NCI-H187 (cell line): ENCODE measurements at regions not wholly inside any gene's neighbourhood (a gene's known extent, or its start where the extent isn't known, plus 50 kb on each side); places are given as distances from the start of the nearest gene placed in this dataset.
"Not testable (repeated sequence)": the region's sequence is repeated elsewhere in the genome, so short reads cannot be mapped to it uniquely, and the experiment has no call there.

Experiments used
- DNase-seq, 2 experiments: peaks; one replicate each; lab custom pipeline; 2025; lab: John Stamatoyannopoulos, UW

DNA sequence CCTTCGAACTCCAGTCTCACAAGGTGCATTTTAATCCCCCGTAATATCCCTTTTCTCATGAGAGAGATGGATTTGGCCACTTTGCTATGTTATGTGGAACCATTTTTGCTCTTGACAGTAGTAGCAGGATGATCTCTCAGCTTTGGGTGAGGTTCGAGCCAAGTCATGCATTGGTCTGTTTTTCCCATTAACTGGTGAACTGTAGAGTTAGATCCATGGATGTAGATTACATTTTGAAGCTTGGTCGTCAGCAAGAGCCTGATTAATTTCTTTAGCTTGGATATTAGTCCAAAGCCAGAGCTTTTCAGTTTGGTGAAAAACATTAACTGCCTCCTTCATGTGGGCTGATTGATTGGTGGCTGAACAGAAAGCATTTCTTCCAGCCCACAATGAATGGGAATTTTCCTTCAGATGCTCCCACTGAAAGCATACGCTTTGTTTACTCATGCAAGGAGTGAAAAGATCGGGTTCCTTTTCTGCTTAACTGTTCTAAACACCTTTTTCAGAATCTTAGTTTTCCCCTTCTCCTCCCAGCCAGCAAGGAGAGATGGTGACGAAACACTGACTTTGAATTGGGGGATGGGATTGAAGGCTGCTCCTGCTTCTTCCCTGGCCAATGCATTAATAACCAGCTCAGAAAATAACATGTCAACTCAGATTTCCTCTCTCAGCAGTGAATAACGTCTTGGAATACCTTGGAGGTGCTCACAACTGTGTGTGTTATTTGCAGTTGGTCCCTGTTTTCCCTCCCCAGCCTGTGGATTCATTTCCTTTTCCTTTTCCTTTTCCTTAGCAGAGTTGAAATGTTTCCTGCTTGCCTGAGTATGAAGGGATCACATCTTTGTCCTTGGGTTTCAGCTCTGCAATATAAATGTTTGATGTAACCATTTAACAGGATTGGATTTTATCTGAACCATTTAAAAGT is 351.8 kb upstream of the FZD8 start:
- no peak for DNase-seq

DNA sequence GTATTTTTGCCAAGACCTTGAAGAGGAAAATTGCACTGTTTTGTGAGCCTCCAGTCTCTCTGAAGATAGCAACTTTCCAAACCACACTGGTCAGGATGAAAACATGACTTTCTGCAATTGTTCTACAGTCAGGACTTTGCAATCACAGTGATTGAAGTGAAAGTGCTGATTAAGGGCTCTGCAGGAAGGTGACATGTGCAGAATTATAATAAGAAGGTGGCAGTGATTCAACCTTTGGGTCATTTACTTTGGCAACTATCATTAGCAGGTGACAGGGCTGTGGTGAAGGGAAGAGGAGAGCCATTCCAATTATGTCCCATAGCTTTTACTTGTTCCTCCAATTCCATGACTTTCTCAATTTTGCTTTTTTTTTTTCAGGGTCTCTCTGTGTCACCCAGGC is 350.0 kb upstream of the FZD8 start:
- DNase-seq, result no peak

DNA sequence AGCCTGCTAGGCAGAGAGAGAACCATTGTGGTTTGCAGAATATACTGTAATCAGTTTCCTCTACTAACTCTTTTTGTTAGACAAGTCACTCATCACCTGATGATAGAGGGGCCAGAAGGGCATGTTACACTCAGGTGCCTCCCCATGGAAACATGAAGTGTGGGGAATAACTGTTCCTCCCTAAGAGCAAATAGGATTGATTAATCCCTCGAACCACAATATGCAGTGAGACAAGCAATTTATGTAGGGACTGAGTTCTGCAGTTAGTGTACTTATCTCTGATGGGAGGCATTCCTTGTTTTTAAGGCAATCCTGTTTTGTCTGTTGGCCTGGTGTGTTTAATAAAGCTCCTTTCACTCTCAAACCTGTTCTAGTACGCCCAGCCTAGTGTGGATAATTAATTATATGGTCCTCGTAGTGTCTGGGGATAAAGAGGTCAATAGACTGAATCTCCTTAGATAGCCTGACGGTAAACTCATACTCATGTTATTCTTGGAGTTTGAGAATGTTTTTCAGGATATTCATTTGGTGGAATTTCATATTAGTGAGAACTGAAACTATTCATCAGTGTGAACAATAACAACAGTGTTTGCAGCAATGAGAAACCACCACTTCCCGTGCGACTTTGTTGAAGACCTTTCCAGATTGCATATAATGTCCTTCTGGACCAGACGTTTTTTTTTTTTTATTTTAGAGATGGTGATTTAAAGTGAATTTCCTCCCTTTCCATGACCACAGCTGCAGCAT is 344.8 kb upstream of the FZD8 start:
- DNase-seq, result no peak

DNA sequence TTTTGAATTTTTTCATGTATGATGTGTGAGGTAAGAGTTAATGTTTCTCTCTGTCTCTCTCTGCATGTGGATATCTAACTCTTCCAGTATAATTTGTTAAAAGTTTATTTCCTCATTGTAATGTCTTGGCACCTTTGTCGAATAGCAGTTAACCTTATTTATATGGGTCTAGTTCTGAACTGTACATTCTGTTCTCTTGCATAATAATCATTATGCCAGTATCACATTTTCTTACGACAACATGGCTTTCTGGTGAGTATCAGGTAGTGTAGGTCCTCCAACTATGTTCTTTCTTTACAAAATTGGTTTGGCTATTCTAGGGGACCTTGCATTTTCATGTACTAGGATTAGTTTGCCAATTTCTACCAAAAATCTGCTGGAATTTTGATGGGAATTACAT is 337.0 kb upstream of the FZD8 start:
- no peak for DNase-seq

DNA sequence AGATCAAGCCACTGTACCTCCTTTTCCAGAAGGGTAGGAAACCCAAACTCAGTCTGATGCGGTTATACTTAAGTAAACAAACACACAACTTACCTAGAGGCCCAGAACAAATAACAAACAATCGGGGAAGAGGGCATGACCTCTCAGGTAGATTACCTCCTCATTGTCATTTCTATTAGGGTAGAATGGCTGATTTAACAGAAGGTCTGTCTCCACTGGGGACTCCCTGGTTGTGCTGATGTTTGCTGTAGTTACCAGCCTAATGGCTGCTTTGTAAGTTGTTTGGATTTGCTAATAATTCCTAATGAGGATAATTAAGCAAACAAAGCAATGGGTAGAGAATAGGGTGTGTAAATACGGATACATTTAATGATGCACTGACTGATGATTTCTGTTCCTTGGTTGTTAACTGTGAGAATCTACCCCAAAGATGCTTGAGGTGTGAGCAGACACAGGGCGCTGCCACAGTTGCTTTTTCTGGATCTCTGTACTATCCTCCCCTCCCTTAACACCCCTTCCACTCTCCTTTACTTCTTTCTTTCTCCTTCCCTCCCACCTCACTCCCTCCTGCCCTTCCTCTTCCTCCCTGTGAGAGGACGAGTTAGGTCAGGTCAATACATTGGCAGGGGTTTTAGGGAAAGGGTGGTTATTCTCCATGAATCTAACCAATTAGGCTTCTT is 332.0 kb upstream of the FZD8 start:
- not testable (repeated sequence) for DNase-seq

DNA sequence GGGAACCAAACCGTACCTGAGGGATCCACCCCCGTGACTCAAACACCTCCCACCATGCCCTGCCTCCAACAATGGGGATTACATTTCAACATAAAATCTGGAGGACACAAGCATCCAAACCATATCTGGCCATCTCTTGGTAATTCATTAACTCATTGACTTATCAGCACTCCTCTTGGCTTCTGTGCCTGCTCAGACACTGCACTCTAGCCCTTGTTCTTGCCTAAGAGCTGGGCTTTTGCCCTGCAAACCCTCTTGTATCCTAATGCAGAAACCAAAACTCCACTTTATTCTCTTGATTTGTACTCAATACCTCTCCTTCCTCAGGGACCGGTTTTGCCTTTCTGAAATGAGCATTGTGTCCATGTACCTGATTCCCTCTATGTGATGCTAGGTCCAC is 330.2 kb upstream of the FZD8 start:
- DNase-seq, result no peak

DNA sequence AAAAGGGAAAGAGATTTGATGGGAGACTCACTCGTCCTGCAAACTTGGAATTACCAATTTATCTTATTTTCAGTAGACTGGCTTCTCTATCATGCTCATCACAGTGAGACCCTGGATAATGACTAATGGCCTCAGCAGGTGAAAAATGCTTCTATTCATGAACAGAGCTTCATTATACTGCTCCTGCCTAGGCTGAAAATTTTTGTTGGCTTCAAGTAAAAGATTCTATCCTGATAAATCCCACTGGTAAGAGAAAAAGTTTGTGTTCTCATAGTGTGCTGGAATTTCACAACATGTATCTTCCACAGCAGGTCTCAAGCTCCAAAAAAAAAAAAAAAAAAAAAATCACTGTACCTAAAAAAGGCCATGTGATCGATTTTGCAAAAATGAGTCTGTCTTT is 329.3 kb upstream of the FZD8 start:
- DNase-seq, result no peak

DNA sequence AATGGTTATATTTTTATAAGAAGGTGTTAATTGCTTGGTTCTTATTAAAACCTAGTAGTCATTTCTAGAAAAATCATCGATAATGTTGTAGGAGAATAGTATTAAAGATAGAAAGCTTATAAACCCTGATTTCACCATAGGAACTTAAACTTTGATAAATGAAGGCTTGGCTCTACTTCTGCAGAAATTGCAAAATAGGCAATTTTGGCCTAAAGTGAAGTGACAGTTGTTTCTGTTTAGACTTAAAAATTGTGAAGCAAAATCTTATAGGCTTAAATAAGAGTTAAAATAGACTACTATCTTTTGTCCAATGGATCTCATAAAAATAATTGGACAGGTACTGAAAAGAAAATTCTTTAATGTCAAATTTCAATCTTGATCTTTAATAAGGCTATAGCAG is 321.6 kb upstream of the FZD8 start:
- no peak for DNase-seq

DNA sequence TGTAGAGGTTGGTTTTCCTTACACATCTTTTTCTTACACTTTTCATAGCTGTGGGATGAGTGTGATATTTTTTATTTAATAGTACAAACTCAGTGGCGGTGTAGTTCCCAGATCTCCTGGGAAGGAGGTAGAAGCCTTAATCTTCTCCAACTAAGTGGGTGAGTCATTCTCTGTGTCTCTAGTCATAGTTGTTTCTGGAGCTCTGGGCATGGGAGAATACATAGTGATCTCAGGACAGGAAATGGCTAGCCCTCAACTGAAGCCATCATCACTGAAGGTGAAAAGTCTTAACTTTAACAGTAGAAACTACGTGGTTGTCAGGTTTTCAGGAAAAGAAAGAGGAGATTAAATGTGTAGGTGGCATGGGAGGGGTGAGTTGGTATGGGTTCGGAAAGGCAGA is 319.4 kb upstream of the FZD8 start:
- no peak for DNase-seq

DNA sequence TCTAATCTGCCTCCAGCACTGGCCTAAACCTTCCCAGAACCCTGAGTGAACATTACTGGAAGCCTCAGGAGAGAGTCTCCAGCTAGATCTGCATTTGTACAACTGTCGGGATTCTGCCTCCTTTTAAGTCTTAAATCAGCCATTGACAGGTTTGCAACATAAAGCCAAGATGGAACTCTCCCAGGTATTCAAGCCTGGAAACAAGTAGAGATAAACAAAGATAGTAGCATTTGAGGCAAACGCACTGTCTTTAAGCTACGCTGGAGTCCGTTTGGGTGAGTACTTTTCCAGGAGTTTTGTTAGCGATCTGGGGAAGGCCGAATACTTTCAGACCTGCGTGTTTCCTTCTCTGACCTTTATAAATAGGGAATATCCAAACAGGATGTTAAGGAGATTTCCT is 317.2 kb upstream of the FZD8 start:
- no peak for DNase-seq

DNA sequence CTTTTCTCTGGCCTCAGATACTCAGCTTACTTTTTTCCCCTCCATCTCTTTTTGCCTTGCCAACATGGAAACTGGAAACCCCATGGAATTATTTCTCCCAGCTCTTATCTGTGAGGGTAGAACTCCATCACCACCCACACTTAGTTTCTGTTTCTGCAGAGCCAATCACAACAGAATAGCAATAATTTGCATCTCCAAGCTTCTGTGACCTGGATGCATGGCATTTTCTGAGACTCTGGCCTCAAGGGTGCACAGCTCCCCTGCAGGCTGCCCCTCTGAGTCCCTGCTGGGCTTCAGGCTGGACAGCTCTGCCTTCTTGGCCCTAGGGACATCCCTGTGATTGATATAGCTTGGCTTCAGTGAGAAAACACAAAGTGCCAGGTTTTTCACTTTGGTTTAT is 316.5 kb upstream of the FZD8 start:
- DNase-seq, result not testable (repeated sequence)

DNA sequence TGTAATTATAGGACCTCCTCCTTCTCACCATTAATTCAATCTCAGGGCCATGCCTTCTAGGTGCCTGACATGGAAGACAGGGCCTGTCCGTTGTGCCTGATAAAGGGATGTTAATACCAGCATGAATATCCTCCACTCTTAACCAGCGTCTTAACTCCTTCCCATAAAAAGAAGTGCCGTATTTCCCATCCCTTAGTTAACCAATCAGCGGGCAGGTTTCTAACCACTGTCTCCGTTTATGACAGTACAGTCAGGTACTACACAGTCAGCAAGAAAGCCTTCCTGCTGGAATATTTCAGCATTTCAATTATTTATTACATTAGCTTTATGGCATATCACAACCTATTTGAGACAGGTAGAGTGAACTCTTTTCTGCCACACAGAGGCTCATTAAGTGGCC is 308.6 kb upstream of the FZD8 start:
- DNase-seq, result no peak

DNA sequence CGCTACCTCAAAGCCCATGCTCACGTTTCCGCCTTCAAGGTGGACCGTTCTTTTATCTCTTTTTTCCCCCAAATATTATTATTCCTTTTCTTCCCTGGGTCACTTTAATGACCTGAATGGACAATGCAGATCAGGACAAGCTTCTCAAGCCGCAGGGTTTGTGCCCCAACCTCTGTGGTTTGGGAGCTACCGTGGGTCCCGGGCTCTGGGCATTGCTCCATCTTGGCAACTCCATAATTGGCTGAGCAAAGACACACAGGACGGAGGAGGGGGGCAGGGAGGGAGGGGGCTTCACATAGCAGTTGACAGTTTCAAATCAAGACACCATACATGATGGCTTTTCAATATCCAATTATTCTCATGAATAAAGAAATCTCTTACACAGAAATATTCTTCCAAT is 308.1 kb upstream of the FZD8 start:
- no peak for DNase-seq

DNA sequence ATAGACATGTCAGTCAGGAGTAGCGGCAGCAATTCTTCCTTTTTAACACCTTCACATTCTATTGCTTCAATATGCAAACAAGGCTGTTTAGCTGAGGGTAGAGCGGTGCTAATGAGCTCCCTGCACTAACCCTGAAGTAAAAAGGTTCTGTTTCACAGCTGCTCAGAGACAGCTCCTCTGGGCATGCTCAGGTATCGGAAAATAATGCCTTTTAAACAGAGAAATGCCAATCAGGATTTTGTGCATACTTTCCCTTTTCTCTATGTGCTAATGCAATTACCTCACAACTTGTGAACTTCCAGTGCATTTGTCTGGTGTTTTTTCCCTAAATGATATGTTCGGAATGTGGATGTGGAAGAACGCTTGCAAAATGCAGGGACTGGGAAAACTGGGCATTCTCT is 307.7 kb upstream of the FZD8 start:
- DNase-seq, result no peak

DNA sequence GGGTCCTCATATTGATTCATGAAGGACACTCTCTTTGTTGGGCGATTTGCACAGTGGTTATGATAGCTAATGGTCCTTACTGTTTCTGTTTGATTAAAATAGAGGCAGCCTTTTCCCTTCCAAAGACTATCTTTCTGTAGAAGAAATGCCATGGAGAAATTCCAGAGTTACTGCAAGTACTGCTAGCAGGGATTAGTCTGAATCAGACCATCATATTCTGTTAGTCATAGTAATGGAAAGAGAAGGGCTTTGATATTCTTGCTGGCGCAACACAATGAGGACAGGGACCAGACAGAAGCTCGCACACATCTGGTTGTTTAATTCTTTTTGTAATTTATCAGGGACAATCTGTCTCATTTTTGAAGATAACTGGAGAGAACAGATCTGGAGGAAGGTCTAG is 304.5 kb upstream of the FZD8 start:
- DNase-seq, result no peak

DNA sequence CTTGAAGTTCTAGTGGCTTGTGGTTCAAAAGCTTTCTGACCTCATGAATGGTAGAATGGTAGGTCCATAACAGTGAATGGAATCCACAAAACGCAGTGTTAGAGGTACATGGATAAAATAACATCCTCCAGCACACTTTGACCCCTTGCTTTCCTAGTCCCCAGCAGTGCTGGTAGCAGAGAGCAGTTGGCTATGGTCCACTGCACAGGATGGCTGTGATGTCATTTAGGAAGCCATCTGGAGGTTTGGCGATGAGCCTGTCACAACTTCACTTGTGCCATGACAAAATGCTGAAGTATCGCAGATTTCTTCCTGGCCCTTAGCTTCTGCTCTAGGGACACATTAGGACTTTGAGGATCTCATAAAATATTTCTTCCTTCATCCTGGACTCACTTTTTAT is 300.0 kb upstream of the FZD8 start:
- no peak for DNase-seq

DNA sequence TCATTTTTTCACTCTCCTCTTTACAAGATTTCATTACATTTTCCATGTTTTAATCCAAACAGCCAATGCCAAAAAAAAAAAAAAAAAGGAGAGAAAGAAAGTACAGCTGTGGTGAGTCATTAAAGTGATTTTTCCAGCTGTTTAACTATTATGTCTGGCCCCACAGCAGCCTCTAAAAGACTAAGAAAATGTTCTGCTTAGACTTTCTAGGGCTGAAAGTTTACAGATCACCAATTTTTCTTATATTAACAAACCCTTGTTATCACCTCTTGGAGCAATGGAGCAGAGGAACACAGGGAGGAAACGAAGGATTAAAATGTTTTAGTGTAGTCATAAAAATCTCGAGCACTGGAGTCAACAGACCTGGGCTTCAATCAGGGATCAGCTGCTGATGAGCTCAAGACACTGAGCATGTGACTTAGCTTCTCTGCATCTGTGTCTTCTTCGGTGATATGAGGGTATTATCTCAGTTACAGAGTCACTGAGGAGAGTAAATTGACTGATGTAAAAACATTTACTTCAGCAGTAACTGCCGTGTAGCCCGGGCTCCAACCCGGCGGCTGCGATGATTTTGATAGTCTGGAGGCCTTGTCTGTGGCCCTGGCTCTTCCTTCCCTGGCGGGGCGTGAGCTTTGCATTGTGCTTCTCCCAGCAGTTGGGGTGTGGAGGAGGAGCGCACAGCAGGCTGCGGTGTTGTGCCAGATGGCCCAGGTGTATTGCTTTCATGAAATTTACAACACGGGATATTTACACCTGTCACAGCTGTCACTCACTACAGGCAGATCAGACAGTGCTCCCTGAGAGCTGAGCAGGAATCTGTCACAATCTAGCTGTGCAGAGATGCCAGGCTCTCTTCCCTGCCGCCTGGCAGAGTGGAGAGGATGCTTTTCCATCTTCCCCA is 298.3 kb upstream of the FZD8 start:
- no peak for DNase-seq

DNA sequence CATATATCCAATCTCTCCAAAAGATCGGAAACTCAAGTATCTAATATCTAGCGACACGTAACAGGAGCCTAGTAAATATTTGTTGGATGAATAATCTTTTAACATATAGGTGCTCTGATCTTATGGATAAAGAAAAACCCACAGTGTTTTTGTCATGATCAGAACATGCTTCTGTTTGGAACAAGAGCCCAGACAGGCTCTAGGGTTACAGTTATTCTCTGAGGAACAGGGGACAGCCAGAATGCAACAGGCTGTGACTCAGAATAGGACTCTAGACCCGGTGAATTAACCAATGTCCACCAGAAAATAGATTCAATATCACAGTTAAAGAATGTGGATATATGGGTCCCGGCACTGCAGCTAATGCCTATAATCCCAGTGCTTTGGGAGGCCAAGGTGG is 296.1 kb upstream of the FZD8 start:
- no peak for DNase-seq

DNA sequence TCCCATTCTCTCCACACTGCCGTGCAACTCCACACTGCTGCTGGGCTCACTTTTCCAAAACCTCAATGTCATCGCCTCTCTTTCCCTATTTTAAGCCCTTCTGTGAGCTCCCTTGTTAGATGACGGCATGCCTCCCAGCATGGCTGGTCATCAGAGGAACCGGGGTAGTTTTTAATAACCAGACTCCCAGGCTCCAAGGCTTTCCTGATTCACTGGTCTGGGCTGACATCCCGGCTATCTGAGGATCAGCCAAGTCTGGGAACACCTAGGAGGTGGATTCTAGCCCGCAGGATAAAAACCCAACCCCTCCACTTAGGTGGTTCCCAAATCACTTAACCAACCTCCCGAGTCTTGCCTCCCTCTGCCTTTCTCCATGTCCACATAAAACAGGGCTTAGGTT is 295.4 kb upstream of the FZD8 start:
- no peak for DNase-seq

DNA sequence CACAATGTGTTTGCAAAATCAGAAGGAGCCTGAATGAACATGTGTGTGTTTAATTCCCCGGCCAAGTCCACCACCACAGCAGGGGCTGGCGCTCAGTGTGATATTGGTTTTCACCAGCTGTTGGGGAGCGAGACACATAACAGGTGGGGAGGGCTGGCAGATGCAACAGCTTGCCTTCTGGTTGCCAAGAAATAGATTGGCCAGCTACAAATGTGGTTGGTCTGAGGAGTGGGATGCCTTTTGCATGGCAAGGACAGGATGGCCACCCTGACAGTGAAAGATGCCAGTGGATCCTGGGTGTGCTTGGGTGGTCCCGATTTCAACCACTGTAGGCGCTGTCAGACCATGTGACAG is 292.5 kb upstream of the FZD8 start:
- no peak for DNase-seq

DNA sequence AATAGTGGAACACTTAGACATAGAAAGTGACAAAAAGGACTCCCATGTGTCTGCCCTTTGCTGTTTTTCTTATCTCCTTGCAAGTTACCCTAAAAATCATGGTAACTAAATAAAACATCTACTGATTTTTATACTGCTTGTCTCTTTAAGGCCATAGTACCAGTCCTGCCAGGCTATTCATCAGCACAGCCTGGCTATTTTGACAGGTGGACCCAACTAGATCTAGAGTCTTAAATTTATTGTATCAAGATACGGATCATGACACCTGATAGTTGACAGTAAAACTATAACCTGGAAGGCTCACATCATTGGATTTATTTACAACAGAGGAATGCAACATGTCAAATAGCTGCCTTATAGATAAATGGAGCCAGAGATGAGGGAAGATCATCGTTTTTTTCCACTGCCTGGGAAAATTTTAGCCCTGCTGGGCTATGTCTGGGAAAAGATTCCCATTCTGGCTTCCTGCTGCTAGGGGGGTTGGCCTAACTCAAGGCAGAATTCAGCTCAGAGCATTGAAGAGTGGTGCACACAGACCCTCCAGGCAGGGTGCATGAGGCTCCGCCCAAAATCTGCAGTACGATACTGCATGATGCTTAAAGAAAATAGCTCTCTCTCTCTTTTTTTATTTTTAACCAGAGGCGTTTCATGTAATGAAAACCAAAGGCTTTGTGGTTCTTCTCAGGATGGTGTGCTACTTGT is 292.0 kb upstream of the FZD8 start:
- no peak for DNase-seq
